Activated naive CD8-positive, alpha-beta T cell treated with anti-CD3 and anti-CD28 coated beads, Interleukin-2, amount 50 U/mL, for 24 hours (primary cell): ENCODE measurements at regions not wholly inside any gene's neighbourhood (a gene's known extent, or its start where the extent isn't known, plus 50 kb on each side); places are given as distances from the start of the nearest gene placed in this dataset.

Experiments used
- ATAC-seq: fragments of 150-1000 bp; cut with Tn5 transposase; one replicate; pipeline ENCODE4 v1.10.0; 2021
- DNase-seq: peaks from one replicate; pipeline ENCODE4 v3.0.0; 2021
- H3K27ac Mint-ChIP-seq: one replicate; pipeline ENCODE4 v1.8.0; 2021; ENCODE audit warnings: mild to moderate bottlenecking, mixed read lengths
- H3K27me3 Mint-ChIP-seq: one replicate; pipeline ENCODE4 v1.8.0; 2021; ENCODE audit warnings: mixed read lengths
- H3K36me3 Mint-ChIP-seq: one replicate; pipeline ENCODE4 v1.8.0; 2021; ENCODE audit warnings: low read depth, mixed read lengths
- H3K4me1 Mint-ChIP-seq: one replicate; pipeline ENCODE4 v1.8.0; 2021; ENCODE audit warnings: mixed read lengths
- H3K4me3 Mint-ChIP-seq: one replicate; pipeline ENCODE4 v1.8.0; 2021; ENCODE audit warnings: mild to moderate bottlenecking, moderate library complexity, mixed read lengths
- H3K9me3 Mint-ChIP-seq: one replicate; pipeline ENCODE4 v1.8.0; 2021; ENCODE audit warnings: mixed read lengths

DNA sequence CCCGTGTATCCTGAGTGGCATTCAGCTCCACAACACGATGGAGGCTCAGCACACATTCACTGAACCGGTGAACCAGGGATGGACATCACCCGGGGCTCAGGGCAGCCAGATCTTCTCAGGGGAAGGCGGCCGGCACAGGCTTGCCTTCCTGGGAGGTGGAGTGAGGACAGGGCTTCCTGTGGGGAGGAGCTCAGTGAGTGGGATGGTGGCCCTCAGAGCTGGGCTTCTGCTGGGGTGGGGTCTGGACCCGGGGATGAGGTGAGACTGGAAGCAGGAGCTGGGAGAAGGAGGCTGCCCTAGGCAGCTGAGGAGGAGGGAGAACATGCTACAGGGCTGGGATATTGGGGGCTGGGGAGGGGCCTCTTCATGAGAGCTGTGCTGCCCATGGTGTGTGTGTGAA is 58.5 kb upstream of the PRR23E start:
- H3K27ac Mint-ChIP-seq = no peak overlapping the region
- no peak for DNase-seq
- no peaks in the 10 kb centered on the region for H3K36me3 Mint-ChIP-seq
- H3K9me3 Mint-ChIP-seq = no peaks in the 10 kb centered on the region
- peaks cover 38% of the 10 kb centered on the region for H3K27me3 Mint-ChIP-seq
- no peak for ATAC-seq
- H3K4me1 Mint-ChIP-seq = peaks cover 6% of the 10 kb centered on the region
- H3K4me3 Mint-ChIP-seq = no peak overlapping the region

DNA sequence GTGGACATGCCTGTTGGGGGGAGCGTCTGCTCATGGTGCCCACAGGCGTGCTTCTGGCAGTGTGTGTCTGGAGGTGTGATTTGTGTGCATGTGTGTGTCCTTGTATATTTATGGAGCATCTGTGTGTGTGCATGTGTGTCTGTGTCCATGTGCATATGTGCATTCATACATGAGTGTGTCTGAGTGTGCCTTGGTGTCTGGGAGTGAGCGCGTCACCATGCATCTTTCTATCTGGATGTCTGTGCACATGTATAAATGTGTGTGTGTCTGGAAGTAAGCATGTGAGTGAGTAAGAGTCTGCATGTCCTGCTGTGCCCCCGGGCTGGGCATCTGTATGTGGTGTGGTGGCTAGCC is 58.1 kb upstream of the PRR23E start:
- H3K27ac Mint-ChIP-seq = no peak overlapping the region
- peaks cover 6% of the 10 kb centered on the region for H3K4me1 Mint-ChIP-seq
- no peak for DNase-seq
- no peaks in the 10 kb centered on the region for H3K9me3 Mint-ChIP-seq
- H3K4me3 Mint-ChIP-seq = no peak overlapping the region
- H3K36me3 Mint-ChIP-seq = no peaks in the 10 kb centered on the region
- H3K27me3 Mint-ChIP-seq = peaks cover 38% of the 10 kb centered on the region
- peak; percentile 7 for ATAC-seq

GRCh38 chr3:127135241-127136023 is 57.5 kb upstream of the PRR23E start:
- peaks cover 38% of the 10 kb centered on the region for H3K27me3 Mint-ChIP-seq
- no peaks in the 10 kb centered on the region for H3K9me3 Mint-ChIP-seq
- H3K27ac Mint-ChIP-seq = no peak overlapping the region
- H3K4me3 Mint-ChIP-seq = no peak overlapping the region
- no peaks in the 10 kb centered on the region for H3K36me3 Mint-ChIP-seq
- peak; percentile 71 for ATAC-seq
- peak; percentile 50 for DNase-seq
- peaks cover 6% of the 10 kb centered on the region for H3K4me1 Mint-ChIP-seq

DNA sequence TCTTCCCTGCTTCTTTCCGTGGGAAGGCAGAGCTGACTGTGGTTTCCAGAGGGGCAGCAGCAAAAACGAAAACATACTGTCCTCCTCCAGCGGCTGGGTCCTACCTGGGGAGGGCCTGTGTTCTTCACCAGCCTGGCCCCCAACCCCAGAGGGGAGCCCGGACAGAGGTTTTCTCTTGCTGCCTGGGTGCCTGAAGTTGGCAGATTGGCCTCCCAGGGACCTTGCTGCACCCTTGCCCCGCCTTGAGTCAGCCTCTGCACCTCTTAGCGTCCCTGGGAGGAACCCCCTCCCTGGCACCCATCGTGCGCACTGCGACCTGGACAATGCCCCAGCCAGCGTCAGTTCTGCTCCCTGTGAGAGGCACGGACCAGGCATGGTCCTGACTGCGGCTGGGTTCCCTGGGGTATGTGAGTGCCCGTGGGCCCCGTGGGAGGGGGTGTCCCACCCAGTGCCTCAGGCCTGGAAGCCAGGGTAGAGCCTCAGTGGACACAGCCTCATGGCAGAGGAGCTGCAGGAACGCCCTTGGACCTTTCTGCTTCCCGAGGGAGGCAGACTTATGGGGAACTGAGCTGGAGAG is 56.8 kb upstream of the PRR23E start:
- DNase-seq = no peak
- ATAC-seq = no peak
- Mint-ChIP-seq H3K27me3 (peaks cover 38% of the 10 kb centered on the region), H3K36me3 (no peaks in the 10 kb centered on the region), H3K4me3 (no peak overlapping the region), H3K27ac (no peak overlapping the region), H3K4me1 (peaks cover 6% of the 10 kb centered on the region), H3K9me3 (no peaks in the 10 kb centered on the region)

- ATAC-seq = no peak
- Mint-ChIP-seq H3K27me3 (peaks cover 38% of the 10 kb centered on the region), H3K4me3 (no peak overlapping the region), H3K27ac (no peak overlapping the region), H3K36me3 (no peaks in the 10 kb centered on the region), H3K4me1 (peaks cover 6% of the 10 kb centered on the region), H3K9me3 (no peaks in the 10 kb centered on the region)
- DNase-seq = no peak
These were observed 56.2 kb upstream of the PRR23E start for GRCh38 chr3:127136706-127137105.

GRCh38 chr3:127137113-127137512 is 55.8 kb upstream of the PRR23E start:
- peaks cover 38% of the 10 kb centered on the region for H3K27me3 Mint-ChIP-seq
- H3K4me3 Mint-ChIP-seq = no peak overlapping the region
- H3K36me3 Mint-ChIP-seq = no peaks in the 10 kb centered on the region
- ATAC-seq (no peak), DNase-seq (no peak)
- H3K9me3 Mint-ChIP-seq = no peaks in the 10 kb centered on the region
- no peak overlapping the region for H3K27ac Mint-ChIP-seq
- peaks cover 6% of the 10 kb centered on the region for H3K4me1 Mint-ChIP-seq

- no peak for DNase-seq
- no peaks in the 10 kb centered on the region for H3K36me3 Mint-ChIP-seq
- H3K4me3 Mint-ChIP-seq = no peak overlapping the region
- H3K9me3 Mint-ChIP-seq = peaks cover under 1% of the 10 kb centered on the region
- peaks cover 38% of the 10 kb centered on the region for H3K27me3 Mint-ChIP-seq
- no peak for ATAC-seq
- peaks cover 6% of the 10 kb centered on the region for H3K4me1 Mint-ChIP-seq
- no peak overlapping the region for H3K27ac Mint-ChIP-seq
These were observed 55.0 kb upstream of the PRR23E start for GRCh38 chr3:127137757-127138536.

- DNase-seq = no peak
- ATAC-seq = no peak
- H3K4me3 Mint-ChIP-seq = no peak overlapping the region
- H3K9me3 Mint-ChIP-seq = peaks cover 13% of the 10 kb centered on the region
- peaks cover 4% of the 10 kb centered on the region for H3K4me1 Mint-ChIP-seq
- no peak overlapping the region for H3K27ac Mint-ChIP-seq
- H3K36me3 Mint-ChIP-seq = no peaks in the 10 kb centered on the region
- peaks cover 23% of the 10 kb centered on the region for H3K27me3 Mint-ChIP-seq
These were observed 53.1 kb upstream of the PRR23E start for GRCh38 chr3:127139601-127140500.

GRCh38 chr3:127140501-127141460 is 52.1 kb upstream of the PRR23E start:
- no peak for DNase-seq
- no peak for ATAC-seq
- Mint-ChIP-seq H3K27me3 (peaks cover 17% of the 10 kb centered on the region), H3K36me3 (no peaks in the 10 kb centered on the region), H3K27ac (no peak overlapping the region), H3K4me3 (no peak overlapping the region), H3K9me3 (peaks cover 13% of the 10 kb centered on the region), H3K4me1 (no peaks in the 10 kb centered on the region)

GRCh38 chr3:127141921-127142730 is 50.8 kb upstream of the PRR23E start:
- DNase-seq (no peak), ATAC-seq (no peak)
- Mint-ChIP-seq H3K36me3 (no peaks in the 10 kb centered on the region), H3K4me1 (no peaks in the 10 kb centered on the region), H3K9me3 (peaks cover 13% of the 10 kb centered on the region), H3K4me3 (no peak overlapping the region), H3K27me3 (peaks cover 5% of the 10 kb centered on the region), H3K27ac (no peak overlapping the region)
